ENCODE measurements at regions not wholly inside any gene's neighbourhood (a gene's known extent, or its start where the extent isn't known, plus 50 kb on each side); places are given as distances from the start of the nearest gene placed in this dataset.

DNA sequence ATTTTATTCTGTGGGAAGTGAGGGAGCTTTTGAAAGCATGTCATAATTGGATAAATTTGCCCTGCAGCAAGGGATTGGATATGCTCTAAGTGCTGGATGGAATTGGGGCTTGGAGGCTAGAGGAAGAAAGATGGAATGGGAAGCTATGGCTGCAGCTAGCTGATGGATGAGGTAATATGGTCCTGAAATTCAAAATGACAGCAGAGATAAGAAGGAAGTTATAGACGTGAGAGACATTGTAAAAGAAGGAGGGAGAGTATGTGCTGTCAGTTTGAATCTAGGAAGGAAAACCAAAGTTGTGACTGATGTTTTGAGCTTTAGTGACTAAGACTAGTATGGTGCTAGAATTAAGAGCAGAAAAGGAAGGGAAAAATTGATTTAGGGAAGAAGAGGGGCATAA is 299.9 kb upstream of the SPAG17 start:
- TF ChIP-seq, protein P1, sequence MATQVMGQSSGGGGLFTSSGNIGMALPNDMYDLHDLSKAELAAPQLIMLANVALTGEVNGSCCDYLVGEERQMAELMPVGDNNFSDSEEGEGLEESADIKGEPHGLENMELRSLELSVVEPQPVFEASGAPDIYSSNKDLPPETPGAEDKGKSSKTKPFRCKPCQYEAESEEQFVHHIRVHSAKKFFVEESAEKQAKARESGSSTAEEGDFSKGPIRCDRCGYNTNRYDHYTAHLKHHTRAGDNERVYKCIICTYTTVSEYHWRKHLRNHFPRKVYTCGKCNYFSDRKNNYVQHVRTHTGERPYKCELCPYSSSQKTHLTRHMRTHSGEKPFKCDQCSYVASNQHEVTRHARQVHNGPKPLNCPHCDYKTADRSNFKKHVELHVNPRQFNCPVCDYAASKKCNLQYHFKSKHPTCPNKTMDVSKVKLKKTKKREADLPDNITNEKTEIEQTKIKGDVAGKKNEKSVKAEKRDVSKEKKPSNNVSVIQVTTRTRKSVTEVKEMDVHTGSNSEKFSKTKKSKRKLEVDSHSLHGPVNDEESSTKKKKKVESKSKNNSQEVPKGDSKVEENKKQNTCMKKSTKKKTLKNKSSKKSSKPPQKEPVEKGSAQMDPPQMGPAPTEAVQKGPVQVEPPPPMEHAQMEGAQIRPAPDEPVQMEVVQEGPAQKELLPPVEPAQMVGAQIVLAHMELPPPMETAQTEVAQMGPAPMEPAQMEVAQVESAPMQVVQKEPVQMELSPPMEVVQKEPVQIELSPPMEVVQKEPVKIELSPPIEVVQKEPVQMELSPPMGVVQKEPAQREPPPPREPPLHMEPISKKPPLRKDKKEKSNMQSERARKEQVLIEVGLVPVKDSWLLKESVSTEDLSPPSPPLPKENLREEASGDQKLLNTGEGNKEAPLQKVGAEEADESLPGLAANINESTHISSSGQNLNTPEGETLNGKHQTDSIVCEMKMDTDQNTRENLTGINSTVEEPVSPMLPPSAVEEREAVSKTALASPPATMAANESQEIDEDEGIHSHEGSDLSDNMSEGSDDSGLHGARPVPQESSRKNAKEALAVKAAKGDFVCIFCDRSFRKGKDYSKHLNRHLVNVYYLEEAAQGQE (IDR thresholded peaks at IDR 0.05; ENCODE audit: insufficient read depth in 1 of 2, low read depth in 2 of 2, low read length in 2 of 2) = no peak
- TF ChIP-seq FOXP2 (optimal IDR thresholded peaks at IDR 0.05; ENCODE audit: borderline replicate concordance, extremely low read depth, extremely low read length, insufficient read depth) (no peak), POLR2AphosphoS5 (IDR thresholded peaks at IDR 0.05; ENCODE audit: low read depth, low read length) (no peak), TAF1 (IDR thresholded peaks at IDR 0.05; ENCODE audit: borderline replicate concordance, insufficient read depth, low read length) (no peak), SIN3A (IDR thresholded peaks at IDR 0.05; ENCODE audit: borderline replicate concordance, insufficient read depth, low read length) (no peak)

DNA sequence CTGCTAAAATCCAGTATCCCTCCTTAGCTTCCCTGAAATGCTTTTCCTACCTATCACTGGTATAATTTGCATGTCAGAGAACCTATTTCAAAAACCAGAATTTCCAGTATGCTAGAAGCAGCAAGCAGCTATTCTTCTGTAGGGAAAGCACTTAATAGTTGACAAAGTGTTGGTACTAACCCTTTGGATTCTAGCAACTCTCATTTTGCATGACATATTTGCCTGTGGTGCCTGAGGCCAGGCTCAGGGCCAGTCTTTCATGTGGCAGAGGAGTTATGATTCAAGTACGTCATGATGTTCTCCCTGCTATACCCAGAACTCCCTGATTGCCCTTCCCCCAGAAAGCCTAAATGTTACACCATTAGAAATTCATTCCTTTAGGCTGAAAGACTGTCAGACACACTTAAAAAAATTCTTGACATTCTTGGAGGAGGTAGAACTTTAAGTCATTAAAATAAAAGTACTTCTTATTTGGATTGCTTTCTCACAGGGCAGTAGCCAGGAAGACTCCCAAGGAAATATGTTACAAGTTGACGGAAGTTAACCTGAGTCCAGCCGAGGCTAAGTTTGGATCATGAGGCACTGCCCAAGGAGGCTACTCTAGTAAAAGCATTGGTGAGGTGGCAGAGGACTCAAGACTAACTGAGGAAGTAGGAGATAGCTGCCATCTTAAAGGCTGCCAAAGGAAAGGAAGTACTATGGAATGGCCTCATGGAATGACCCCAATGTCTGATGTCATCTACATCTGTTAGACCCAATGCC is 298.4 kb upstream of the SPAG17 start:
- TF ChIP-seq POLR2AphosphoS5 (IDR thresholded peaks at IDR 0.05; ENCODE audit: low read depth, low read length) (no peak), FOXP2 (optimal IDR thresholded peaks at IDR 0.05; ENCODE audit: borderline replicate concordance, extremely low read depth, extremely low read length, insufficient read depth) (no peak), SIN3A (IDR thresholded peaks at IDR 0.05; ENCODE audit: borderline replicate concordance, insufficient read depth, low read length) (no peak), TAF1 (IDR thresholded peaks at IDR 0.05; ENCODE audit: borderline replicate concordance, insufficient read depth, low read length) (no peak)
- TF ChIP-seq, protein P1 (IDR thresholded peaks at IDR 0.05; ENCODE audit: insufficient read depth in 1 of 2, low read depth in 2 of 2, low read length in 2 of 2) = no peak

DNA sequence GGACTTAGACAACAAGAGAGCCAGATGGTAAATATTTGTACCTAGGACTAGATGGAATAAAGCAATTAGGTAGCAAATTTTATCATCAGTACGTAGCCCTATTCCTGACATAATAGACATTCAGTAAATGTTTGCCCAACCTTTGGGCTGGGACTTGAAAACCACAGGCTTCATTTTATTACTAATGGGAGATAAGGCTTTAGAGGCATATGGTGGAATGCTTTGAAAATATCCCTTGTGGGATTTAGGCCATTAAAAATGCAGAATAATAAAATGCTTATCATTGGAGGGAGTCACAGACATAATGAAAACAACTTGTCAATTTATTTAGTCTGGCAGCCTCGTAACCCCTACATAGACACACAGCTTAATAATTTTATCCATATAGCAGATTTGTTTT is 296.1 kb upstream of the SPAG17 start:
- TF ChIP-seq SIN3A (IDR thresholded peaks at IDR 0.05; ENCODE audit: borderline replicate concordance, insufficient read depth, low read length) (no peak), POLR2AphosphoS5 (IDR thresholded peaks at IDR 0.05; ENCODE audit: low read depth, low read length) (no peak), FOXP2 (optimal IDR thresholded peaks at IDR 0.05; ENCODE audit: borderline replicate concordance, extremely low read depth, extremely low read length, insufficient read depth) (no peak), TAF1 (IDR thresholded peaks at IDR 0.05; ENCODE audit: borderline replicate concordance, insufficient read depth, low read length) (no peak)
- TF ChIP-seq, protein P1 (IDR thresholded peaks at IDR 0.05; ENCODE audit: insufficient read depth in 1 of 2, low read depth in 2 of 2, low read length in 2 of 2) = no peak

DNA sequence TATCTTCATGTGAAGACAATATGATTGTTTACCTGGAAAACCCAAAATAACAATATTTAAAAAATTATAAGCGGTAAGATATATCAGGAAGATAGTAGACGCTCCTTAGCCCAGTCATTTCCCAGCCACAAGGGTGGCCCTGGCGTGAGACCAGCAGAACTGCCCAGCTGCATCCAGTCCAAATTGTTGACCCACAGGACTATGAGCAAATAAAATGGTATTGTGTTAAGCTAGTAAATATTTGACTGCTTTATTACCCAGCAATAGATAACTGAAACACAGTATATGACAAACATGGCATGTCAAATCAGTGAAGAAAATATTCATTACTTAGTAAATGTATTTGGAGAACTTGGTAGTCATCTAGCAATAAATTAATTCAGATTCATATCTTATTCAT is 294.3 kb upstream of the SPAG17 start:
- TF ChIP-seq POLR2AphosphoS5 (IDR thresholded peaks at IDR 0.05; ENCODE audit: low read depth, low read length) = no peak

DNA sequence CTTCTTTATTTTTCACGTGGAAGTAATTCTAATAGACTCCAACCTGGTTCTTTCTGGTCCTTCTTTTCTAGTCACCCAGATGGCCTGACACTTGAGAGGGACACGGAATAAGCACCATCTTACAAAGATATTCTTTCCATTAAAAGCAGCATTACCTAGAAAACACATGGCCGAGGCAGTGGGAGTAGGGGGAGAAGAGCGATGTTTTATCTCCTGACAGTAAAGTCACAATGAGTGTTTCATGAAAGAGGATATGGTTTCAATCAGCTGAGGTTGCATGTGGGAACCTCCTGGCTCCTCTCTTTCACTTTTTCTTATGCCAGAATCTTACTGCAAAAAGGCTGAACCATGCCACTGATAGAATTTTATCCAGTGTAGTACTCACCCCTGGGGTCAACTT is 288.8 kb upstream of the SPAG17 start:
- no peak for TF ChIP-seq SIN3A (IDR thresholded peaks at IDR 0.05; ENCODE audit: borderline replicate concordance, insufficient read depth, low read length)
- no peak for TF ChIP-seq TAF1 (IDR thresholded peaks at IDR 0.05; ENCODE audit: borderline replicate concordance, insufficient read depth, low read length)
- TF ChIP-seq POLR2AphosphoS5 (IDR thresholded peaks at IDR 0.05; ENCODE audit: low read depth, low read length) = no peak
- TF ChIP-seq FOXP2 (optimal IDR thresholded peaks at IDR 0.05; ENCODE audit: borderline replicate concordance, extremely low read depth, extremely low read length, insufficient read depth) = no peak
- TF ChIP-seq, protein P1 (IDR thresholded peaks at IDR 0.05; ENCODE audit: insufficient read depth in 1 of 2, low read depth in 2 of 2, low read length in 2 of 2) = no peak
